ENCODE measurements at regions not wholly inside any gene's neighbourhood (a gene's known extent, or its start where the extent isn't known, plus 50 kb on each side); places are given as distances from the start of the nearest gene placed in this dataset.

DNA sequence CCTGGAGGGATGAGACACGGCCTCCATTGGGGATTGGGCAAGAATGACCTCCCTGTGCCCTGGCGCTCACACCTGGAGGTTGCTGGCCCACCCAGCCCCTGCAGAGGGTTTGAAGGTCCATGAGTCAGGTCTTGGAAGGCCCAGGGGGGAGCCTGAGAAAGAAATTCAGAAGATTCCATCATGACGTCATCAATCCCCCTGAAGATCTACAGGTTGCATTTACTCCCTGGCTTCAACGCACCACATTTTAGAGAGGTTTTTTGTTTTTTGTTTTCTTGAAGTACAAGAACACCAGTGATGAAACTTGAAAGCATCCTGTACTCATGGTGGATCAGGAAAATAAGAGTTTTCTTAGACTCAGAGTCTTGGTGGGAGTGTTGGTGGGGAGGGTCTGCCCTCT lies 82.4 kb upstream of the SLC25A33 start (continued):
- TF ChIP-seq, protein P1, sequence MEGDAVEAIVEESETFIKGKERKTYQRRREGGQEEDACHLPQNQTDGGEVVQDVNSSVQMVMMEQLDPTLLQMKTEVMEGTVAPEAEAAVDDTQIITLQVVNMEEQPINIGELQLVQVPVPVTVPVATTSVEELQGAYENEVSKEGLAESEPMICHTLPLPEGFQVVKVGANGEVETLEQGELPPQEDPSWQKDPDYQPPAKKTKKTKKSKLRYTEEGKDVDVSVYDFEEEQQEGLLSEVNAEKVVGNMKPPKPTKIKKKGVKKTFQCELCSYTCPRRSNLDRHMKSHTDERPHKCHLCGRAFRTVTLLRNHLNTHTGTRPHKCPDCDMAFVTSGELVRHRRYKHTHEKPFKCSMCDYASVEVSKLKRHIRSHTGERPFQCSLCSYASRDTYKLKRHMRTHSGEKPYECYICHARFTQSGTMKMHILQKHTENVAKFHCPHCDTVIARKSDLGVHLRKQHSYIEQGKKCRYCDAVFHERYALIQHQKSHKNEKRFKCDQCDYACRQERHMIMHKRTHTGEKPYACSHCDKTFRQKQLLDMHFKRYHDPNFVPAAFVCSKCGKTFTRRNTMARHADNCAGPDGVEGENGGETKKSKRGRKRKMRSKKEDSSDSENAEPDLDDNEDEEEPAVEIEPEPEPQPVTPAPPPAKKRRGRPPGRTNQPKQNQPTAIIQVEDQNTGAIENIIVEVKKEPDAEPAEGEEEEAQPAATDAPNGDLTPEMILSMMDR (conservative IDR thresholded peaks at IDR 0.05; ENCODE audit: low read depth in 2 of 2) = no peak
- TF ChIP-seq ZNF331 (CRISPR knock-in tag; IDR thresholded peaks at IDR 0.05; ENCODE audit: low read depth) (no peak), STAT1 (IDR thresholded peaks at IDR 0.05; ENCODE audit: unreplicated experiment) (no peak), EZH2phosphoT487 (IDR thresholded peaks at IDR 0.05; ENCODE audit: unreplicated experiment) (no peak), EZH2 (IDR thresholded peaks at IDR 0.05; ENCODE audit: low read depth, unreplicated experiment) (no peak), REST (IDR thresholded peaks at IDR 0.05; ENCODE audit: unreplicated experiment) (no peak), POLR2AphosphoS5 (IDR thresholded peaks at IDR 0.05; ENCODE audit: low read depth) (no peak), JUNB (IDR thresholded peaks at IDR 0.05; ENCODE audit: unreplicated experiment) (no peak), NANOG (IDR thresholded peaks at IDR 0.05; ENCODE audit: borderline replicate concordance) (no peak)

GRCh38 chr1:9459816-9460407 lies 79.4 kb upstream of the SLC25A33 start:
- no peaks in the 10 kb centered on the region for H3K9me2 ChIP-seq (ENCODE audit: insufficient read depth)
- Mint-ChIP-seq H3K4me1 (no peaks in the 10 kb centered on the region), H3K27ac (no peak overlapping the region), H3K36me3 (ENCODE audit: low read depth) (no peaks in the 10 kb centered on the region), H3K27me3 (ENCODE audit: insufficient read depth, low read depth, poor library complexity) (no peaks in the 10 kb centered on the region), H3K4me3 (no peak overlapping the region), H3K9me3 (no peaks in the 10 kb centered on the region)
- 0 out of 2 replicates have a peak, but pooled peaks cover 4% of the 10 kb centered on the region for H3F3A ChIP-seq (replicated peaks; ENCODE audit: low read depth)
- no peak overlapping the region for H2AFZ ChIP-seq
- H3K4me1 ChIP-seq (ENCODE audit: insufficient read depth) = no peaks in the 10 kb centered on the region
- H3K36me3 ChIP-seq (ENCODE audit: insufficient read depth) = no peaks in the 10 kb centered on the region
- ATAC-seq = no peak
- H3K4me2 ChIP-seq = no peak overlapping the region
- no peak overlapping the region for H3K4me3 ChIP-seq
- H3K27me3 ChIP-seq (ENCODE audit: insufficient read depth) = no peaks in the 10 kb centered on the region
- H3K27ac ChIP-seq (ENCODE audit: low read depth) = no peak overlapping the region
- DNase-seq (ENCODE audit: low spot score) = no peak
- no peaks in the 10 kb centered on the region for H4K20me1 ChIP-seq (replicated peaks; ENCODE audit: insufficient read depth)
- no peaks in the 10 kb centered on the region for H3K79me2 ChIP-seq (replicated peaks; ENCODE audit: insufficient read depth)
- TF ChIP-seq REST (IDR thresholded peaks at IDR 0.05; ENCODE audit: unreplicated experiment) (no peak), POLR2AphosphoS5 (IDR thresholded peaks at IDR 0.05; ENCODE audit: low read depth) (no peak)
- TF ChIP-seq, protein P2, sequence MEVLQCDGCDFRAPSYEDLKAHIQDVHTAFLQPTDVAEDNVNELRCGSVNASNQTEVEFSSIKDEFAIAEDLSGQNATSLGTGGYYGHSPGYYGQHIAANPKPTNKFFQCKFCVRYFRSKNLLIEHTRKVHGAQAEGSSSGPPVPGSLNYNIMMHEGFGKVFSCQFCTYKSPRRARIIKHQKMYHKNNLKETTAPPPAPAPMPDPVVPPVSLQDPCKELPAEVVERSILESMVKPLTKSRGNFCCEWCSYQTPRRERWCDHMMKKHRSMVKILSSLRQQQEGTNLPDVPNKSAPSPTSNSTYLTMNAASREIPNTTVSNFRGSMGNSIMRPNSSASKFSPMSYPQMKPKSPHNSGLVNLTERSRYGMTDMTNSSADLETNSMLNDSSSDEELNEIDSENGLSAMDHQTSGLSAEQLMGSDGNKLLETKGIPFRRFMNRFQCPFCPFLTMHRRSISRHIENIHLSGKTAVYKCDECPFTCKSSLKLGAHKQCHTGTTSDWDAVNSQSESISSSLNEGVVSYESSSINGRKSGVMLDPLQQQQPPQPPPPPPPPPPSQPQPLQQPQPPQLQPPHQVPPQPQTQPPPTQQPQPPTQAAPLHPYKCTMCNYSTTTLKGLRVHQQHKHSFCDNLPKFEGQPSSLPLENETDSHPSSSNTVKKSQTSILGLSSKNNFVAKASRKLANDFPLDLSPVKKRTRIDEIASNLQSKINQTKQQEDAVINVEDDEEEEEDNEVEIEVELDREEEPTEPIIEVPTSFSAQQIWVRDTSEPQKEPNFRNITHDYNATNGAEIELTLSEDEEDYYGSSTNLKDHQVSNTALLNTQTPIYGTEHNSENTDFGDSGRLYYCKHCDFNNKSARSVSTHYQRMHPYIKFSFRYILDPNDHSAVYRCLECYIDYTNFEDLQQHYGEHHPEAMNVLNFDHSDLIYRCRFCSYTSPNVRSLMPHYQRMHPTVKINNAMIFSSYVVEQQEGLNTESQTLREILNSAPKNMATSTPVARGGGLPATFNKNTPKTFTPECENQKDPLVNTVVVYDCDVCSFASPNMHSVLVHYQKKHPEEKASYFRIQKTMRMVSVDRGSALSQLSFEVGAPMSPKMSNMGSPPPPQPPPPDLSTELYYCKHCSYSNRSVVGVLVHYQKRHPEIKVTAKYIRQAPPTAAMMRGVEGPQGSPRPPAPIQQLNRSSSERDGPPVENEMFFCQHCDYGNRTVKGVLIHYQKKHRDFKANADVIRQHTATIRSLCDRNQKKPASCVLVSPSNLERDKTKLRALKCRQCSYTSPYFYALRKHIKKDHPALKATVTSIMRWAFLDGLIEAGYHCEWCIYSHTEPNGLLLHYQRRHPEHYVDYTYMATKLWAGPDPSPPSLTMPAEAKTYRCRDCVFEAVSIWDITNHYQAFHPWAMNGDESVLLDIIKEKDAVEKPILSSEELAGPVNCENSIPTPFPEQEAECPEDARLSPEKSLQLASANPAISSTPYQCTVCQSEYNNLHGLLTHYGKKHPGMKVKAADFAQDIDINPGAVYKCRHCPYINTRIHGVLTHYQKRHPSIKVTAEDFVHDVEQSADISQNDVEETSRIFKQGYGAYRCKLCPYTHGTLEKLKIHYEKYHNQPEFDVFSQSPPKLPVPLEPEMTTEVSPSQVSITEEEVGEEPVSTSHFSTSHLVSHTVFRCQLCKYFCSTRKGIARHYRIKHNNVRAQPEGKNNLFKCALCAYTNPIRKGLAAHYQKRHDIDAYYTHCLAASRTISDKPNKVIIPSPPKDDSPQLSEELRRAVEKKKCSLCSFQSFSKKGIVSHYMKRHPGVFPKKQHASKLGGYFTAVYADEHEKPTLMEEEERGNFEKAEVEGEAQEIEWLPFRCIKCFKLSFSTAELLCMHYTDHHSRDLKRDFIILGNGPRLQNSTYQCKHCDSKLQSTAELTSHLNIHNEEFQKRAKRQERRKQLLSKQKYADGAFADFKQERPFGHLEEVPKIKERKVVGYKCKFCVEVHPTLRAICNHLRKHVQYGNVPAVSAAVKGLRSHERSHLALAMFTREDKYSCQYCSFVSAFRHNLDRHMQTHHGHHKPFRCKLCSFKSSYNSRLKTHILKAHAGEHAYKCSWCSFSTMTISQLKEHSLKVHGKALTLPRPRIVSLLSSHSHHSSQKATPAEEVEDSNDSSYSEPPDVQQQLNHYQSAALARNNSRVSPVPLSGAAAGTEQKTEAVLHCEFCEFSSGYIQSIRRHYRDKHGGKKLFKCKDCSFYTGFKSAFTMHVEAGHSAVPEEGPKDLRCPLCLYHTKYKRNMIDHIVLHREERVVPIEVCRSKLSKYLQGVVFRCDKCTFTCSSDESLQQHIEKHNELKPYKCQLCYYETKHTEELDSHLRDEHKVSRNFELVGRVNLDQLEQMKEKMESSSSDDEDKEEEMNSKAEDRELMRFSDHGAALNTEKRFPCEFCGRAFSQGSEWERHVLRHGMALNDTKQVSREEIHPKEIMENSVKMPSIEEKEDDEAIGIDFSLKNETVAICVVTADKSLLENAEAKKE (CRISPR knock-in tag; IDR thresholded peaks at IDR 0.05) = no peak

Measured in GM23338 (cell line).